ENCODE measurements at regions not wholly inside any gene's neighbourhood (a gene's known extent, or its start where the extent isn't known, plus 50 kb on each side); places are given as distances from the start of the nearest gene placed in this dataset.

DNA sequence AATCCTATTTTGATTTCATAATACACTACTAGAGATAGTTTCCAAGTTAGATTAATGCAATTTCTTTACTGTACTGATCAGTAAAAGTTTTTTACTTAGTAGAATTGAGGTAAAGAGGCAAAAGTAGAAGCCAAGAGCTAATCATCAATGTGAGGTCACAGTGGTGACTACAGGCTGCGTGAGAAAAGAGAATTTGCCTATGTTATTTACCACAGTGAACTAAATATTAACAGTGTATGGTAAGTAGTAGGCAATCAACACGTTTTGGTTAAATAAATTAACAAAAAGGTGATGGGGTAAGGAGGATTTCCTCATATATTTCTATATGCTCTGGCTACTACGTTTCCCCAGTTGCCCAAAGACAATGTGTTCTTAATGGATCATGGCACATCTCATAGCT, 202.2 kb upstream of the CMC1 start:
- WGBS, 4 donors = 57 to 71% (median 67%) methylated on average over 3 of the region's 3 CpGs
- no peak overlapping the region for H3K4me3 ChIP-seq
- DNase-seq (no peak), ATAC-seq (no peak)
- TF ChIP-seq, protein P1, sequence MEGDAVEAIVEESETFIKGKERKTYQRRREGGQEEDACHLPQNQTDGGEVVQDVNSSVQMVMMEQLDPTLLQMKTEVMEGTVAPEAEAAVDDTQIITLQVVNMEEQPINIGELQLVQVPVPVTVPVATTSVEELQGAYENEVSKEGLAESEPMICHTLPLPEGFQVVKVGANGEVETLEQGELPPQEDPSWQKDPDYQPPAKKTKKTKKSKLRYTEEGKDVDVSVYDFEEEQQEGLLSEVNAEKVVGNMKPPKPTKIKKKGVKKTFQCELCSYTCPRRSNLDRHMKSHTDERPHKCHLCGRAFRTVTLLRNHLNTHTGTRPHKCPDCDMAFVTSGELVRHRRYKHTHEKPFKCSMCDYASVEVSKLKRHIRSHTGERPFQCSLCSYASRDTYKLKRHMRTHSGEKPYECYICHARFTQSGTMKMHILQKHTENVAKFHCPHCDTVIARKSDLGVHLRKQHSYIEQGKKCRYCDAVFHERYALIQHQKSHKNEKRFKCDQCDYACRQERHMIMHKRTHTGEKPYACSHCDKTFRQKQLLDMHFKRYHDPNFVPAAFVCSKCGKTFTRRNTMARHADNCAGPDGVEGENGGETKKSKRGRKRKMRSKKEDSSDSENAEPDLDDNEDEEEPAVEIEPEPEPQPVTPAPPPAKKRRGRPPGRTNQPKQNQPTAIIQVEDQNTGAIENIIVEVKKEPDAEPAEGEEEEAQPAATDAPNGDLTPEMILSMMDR (IDR thresholded peaks at IDR 0.05) = no peak
- no peak for TF ChIP-seq POLR2A (IDR thresholded peaks at IDR 0.05)
- no peak overlapping the region for H3K27ac ChIP-seq
- no peaks in the 10 kb centered on the region for H3K4me1 ChIP-seq
- H3K27me3 ChIP-seq = no peaks in the 10 kb centered on the region
- H3K9me3 ChIP-seq = no peaks in the 10 kb centered on the region
- H3K36me3 ChIP-seq = no peaks in the 10 kb centered on the region
- intact Hi-C loops (cut with DNase I) = no loop called here

DNA sequence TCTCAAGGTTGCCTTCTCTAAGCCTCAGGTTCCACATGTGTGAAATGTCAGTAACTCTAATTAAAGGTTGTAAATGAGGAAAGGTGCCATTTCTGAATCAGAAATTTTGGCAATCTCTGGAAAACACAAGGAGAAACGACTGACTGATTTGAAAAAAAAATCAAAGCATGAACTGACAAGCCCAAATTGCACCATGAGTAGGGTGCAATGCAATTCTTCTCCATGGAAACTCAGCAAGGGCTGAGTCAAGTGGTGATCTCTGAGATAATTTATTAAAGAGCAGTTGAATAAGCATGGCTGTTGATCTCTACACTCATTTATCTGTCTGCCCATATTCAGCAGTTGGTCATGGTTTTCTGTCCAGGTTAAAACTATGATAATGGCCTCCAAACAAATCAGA, 201.6 kb upstream of the CMC1 start:
- Histone ChIP-seq H3K27ac (no peak overlapping the region), H3K4me3 (no peak overlapping the region), H3K27me3 (no peaks in the 10 kb centered on the region), H3K9me3 (no peaks in the 10 kb centered on the region), H3K4me1 (no peaks in the 10 kb centered on the region), H3K36me3 (no peaks in the 10 kb centered on the region)
- intact Hi-C loops (cut with DNase I) = no loop called here
- no peak for ATAC-seq
- DNase-seq = no peak
- TF ChIP-seq, protein P1 (IDR thresholded peaks at IDR 0.05) = no peak
- no peak for TF ChIP-seq POLR2A (IDR thresholded peaks at IDR 0.05)
- 54 to 72% (median 61%) methylated on average over 1 of the region's 1 CpG for WGBS, 4 donors

DNA sequence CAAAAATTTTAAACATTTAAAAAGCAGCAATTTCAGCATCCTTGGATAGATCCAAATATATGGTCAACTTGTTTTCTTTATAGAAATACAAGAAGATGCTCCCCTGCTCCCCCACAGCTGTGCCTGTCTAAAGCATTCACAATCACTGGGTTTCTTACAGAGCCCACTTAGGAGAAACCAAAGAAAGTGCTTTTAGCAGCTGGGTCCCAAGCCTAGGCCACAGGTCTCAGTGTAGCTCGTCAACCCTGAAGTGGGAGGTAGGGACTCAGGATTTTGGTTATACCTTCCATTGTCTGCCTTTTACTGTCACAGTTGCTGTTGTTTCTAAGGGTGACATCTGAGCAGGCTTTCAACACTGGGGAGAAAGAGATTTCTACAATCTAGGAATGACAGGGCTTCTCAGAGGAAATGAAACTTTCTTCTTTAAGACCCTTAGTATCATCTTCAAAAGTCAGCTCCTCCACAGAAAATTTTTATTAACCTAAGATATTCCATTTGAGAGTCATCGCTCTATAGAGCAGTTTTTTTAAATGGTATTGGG, 199.3 kb upstream of the CMC1 start:
- TF ChIP-seq, protein P1 (IDR thresholded peaks at IDR 0.05) = no peak
- TF ChIP-seq POLR2A (IDR thresholded peaks at IDR 0.05) = no peak
- intact Hi-C loops (cut with DNase I) = no loop called here
- no peaks in the 10 kb centered on the region for H3K9me3 ChIP-seq
- no peaks in the 10 kb centered on the region for H3K27me3 ChIP-seq
- DNase-seq (no peak), ATAC-seq (no peak)
- H3K4me3 ChIP-seq = no peak overlapping the region
- WGBS, 4 donors = 59 to 68% (median 63%) methylated on average over 2 of the region's 2 CpGs
- H3K27ac ChIP-seq = no peak overlapping the region
- no peaks in the 10 kb centered on the region for H3K36me3 ChIP-seq
- no peaks in the 10 kb centered on the region for H3K4me1 ChIP-seq

DNA sequence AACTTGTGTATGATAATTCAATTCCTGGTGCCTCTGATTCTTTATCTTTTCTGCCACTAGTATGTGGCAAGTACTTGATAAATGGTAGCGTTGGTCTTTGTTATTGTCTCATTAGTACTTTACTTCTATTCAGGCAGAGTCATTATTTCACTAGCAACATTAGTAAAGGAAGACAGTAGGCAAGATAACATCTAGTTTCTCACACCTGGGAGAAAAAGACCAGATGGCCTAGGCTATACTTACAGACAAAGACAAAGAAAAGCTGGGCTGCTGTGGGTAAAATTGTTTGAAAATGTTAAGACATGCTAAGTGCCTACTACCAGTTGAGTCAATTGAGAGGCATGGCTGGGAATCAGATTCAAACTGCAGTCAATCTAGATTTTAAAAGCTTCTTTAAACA, 198.7 kb upstream of the CMC1 start:
- TF ChIP-seq POLR2A (IDR thresholded peaks at IDR 0.05) = no peak
- TF ChIP-seq, protein P1 (IDR thresholded peaks at IDR 0.05) = no peak
- H3K4me1 ChIP-seq = no peaks in the 10 kb centered on the region
- H3K4me3 ChIP-seq = no peak overlapping the region
- H3K27ac ChIP-seq = no peak overlapping the region
- H3K27me3 ChIP-seq = no peaks in the 10 kb centered on the region
- DNase-seq = no peak
- intact Hi-C loops (cut with DNase I) = no loop called here
- ATAC-seq = no peak
- WGBS, 4 donors = 36 to 51% (median 42%) methylated on average over 1 of the region's 1 CpG
- no peaks in the 10 kb centered on the region for H3K9me3 ChIP-seq
- no peaks in the 10 kb centered on the region for H3K36me3 ChIP-seq

Measured in heart left ventricle (tissue), 16 donors.